Neural cell (in vitro differentiated cells): ENCODE measurements at regions not wholly inside any gene's neighbourhood (a gene's known extent, or its start where the extent isn't known, plus 50 kb on each side); places are given as distances from the start of the nearest gene placed in this dataset.
"Not testable (repeated sequence)": the region's sequence is repeated elsewhere in the genome, so short reads cannot be mapped to it uniquely, and the experiment has no call there.

ENCODE experiments used
- EP300 ChIP-seq: fragments of 450-650 bp; conservative IDR thresholded peaks from 2 replicates; pipeline ENCODE4 v1.6.1; 2014; ENCODE audit warnings: antibody characterized with exemption, mild to moderate bottlenecking, moderate library complexity; ENCODE audit not compliant: poor library complexity, severe bottlenecking
- EZH2 ChIP-seq: fragments of 200-600, 300-800 bp; shearing (Covaris generic), sonication (generic); IDR thresholded peaks from 2 replicates; pipeline ENCODE4 v1.6.1; 2014; ENCODE audit warnings: antibody characterized with exemption, low read length, borderline replicate concordance, mild to moderate bottlenecking; ENCODE audit not compliant: insufficient read depth, poor library complexity, severe bottlenecking
- MXI1 ChIP-seq: fragments of 450-650 bp; conservative IDR thresholded peaks from 2 replicates; pipeline ENCODE4 v1.6.1; 2014; ENCODE audit warnings: antibody characterized with exemption, mild to moderate bottlenecking; ENCODE audit not compliant: poor library complexity, severe bottlenecking
- POLR2AphosphoS5 ChIP-seq: IDR thresholded peaks from 2 replicates; pipeline ENCODE4 v1.6.1; 2012
- RAD21 ChIP-seq: fragments of 450-650 bp; conservative IDR thresholded peaks from 2 replicates; pipeline ENCODE4 v1.6.1; 2014; ENCODE audit warnings: antibody characterized with exemption, mild to moderate bottlenecking, moderate library complexity
- SMC3 ChIP-seq: fragments of 450-650 bp; conservative IDR thresholded peaks from 2 replicates; pipeline ENCODE4 v1.6.1; 2014; ENCODE audit warnings: antibody characterized with exemption, mild to moderate bottlenecking, moderate library complexity; ENCODE audit not compliant: poor library complexity
- TAF1 ChIP-seq: IDR thresholded peaks from 2 replicates; pipeline ENCODE4 v1.6.1; 2012; ENCODE audit warnings: low read depth
- TF ChIP-seq, protein P1 (sequence below): fragments of 450-650 bp; IDR thresholded peaks from 2 replicates; pipeline ENCODE4 v1.5.1; 2014; ENCODE audit warnings: antibody characterized with exemption, mild to moderate bottlenecking, moderate library complexity; ENCODE audit not compliant: poor library complexity, severe bottlenecking
- TF ChIP-seq, protein P2 (sequence below): IDR thresholded peaks from 2 replicates; pipeline ENCODE4 v1.6.1; 2012; ENCODE audit warnings: borderline replicate concordance

DNA sequence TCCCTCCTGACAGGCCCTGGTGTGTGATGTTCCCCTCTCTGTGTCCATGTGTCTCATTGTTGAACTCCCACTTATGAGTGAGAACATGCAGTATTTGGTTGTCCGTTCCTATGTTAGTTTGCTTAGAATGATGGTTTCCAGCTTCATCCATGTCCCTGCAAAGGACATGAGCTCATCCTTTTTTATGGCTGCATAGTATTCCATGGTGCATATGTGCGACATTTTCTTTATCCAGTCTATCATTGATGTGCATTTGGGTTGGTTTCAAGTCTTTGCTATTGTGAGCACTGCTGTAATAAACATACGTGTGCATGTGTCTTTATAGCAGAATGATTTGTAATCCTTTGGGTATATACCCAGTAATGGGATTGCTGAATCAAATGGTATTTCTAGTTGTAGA, 90.8 kb upstream of the PLET1 start:
- TF ChIP-seq, protein P1, sequence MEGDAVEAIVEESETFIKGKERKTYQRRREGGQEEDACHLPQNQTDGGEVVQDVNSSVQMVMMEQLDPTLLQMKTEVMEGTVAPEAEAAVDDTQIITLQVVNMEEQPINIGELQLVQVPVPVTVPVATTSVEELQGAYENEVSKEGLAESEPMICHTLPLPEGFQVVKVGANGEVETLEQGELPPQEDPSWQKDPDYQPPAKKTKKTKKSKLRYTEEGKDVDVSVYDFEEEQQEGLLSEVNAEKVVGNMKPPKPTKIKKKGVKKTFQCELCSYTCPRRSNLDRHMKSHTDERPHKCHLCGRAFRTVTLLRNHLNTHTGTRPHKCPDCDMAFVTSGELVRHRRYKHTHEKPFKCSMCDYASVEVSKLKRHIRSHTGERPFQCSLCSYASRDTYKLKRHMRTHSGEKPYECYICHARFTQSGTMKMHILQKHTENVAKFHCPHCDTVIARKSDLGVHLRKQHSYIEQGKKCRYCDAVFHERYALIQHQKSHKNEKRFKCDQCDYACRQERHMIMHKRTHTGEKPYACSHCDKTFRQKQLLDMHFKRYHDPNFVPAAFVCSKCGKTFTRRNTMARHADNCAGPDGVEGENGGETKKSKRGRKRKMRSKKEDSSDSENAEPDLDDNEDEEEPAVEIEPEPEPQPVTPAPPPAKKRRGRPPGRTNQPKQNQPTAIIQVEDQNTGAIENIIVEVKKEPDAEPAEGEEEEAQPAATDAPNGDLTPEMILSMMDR: not testable (repeated sequence)
- TF ChIP-seq POLR2AphosphoS5, SMC3, EZH2, RAD21, TAF1, EP300, MXI1: not testable (repeated sequence)
- TF ChIP-seq, protein P2, sequence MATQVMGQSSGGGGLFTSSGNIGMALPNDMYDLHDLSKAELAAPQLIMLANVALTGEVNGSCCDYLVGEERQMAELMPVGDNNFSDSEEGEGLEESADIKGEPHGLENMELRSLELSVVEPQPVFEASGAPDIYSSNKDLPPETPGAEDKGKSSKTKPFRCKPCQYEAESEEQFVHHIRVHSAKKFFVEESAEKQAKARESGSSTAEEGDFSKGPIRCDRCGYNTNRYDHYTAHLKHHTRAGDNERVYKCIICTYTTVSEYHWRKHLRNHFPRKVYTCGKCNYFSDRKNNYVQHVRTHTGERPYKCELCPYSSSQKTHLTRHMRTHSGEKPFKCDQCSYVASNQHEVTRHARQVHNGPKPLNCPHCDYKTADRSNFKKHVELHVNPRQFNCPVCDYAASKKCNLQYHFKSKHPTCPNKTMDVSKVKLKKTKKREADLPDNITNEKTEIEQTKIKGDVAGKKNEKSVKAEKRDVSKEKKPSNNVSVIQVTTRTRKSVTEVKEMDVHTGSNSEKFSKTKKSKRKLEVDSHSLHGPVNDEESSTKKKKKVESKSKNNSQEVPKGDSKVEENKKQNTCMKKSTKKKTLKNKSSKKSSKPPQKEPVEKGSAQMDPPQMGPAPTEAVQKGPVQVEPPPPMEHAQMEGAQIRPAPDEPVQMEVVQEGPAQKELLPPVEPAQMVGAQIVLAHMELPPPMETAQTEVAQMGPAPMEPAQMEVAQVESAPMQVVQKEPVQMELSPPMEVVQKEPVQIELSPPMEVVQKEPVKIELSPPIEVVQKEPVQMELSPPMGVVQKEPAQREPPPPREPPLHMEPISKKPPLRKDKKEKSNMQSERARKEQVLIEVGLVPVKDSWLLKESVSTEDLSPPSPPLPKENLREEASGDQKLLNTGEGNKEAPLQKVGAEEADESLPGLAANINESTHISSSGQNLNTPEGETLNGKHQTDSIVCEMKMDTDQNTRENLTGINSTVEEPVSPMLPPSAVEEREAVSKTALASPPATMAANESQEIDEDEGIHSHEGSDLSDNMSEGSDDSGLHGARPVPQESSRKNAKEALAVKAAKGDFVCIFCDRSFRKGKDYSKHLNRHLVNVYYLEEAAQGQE: not testable (repeated sequence)
